ENCODE measurements at regions not wholly inside any gene's neighbourhood (a gene's known extent, or its start where the extent isn't known, plus 50 kb on each side); places are given as distances from the start of the nearest gene placed in this dataset.

- H3K4me3 Mint-ChIP-seq (ENCODE audit: unreplicated experiment): no peak overlapping the region
- no peak overlapping the region for H3K27ac Mint-ChIP-seq (ENCODE audit: unreplicated experiment)
- no peak for DNase-seq (ENCODE audit: extremely low spot score, unreplicated experiment)
- TF ChIP-seq, protein P1, sequence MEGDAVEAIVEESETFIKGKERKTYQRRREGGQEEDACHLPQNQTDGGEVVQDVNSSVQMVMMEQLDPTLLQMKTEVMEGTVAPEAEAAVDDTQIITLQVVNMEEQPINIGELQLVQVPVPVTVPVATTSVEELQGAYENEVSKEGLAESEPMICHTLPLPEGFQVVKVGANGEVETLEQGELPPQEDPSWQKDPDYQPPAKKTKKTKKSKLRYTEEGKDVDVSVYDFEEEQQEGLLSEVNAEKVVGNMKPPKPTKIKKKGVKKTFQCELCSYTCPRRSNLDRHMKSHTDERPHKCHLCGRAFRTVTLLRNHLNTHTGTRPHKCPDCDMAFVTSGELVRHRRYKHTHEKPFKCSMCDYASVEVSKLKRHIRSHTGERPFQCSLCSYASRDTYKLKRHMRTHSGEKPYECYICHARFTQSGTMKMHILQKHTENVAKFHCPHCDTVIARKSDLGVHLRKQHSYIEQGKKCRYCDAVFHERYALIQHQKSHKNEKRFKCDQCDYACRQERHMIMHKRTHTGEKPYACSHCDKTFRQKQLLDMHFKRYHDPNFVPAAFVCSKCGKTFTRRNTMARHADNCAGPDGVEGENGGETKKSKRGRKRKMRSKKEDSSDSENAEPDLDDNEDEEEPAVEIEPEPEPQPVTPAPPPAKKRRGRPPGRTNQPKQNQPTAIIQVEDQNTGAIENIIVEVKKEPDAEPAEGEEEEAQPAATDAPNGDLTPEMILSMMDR (IDR thresholded peaks at IDR 0.05): no peak
- no peaks in the 10 kb centered on the region for H3K36me3 Mint-ChIP-seq (ENCODE audit: unreplicated experiment)
- no peaks in the 10 kb centered on the region for H3K9me3 Mint-ChIP-seq (ENCODE audit: unreplicated experiment)
- H3K27me3 Mint-ChIP-seq (ENCODE audit: unreplicated experiment): no peaks in the 10 kb centered on the region
- no peaks in the 10 kb centered on the region for H3K4me1 Mint-ChIP-seq (ENCODE audit: unreplicated experiment)
These were observed 237.1 kb upstream of the ADGRL2 start for GRCh38 chr1:81563632-81564031.

GRCh38 chr1:81562934-81563333, 237.8 kb upstream of the ADGRL2 start:
- Mint-ChIP-seq H3K27ac (ENCODE audit: unreplicated experiment) (no peak overlapping the region), H3K9me3 (ENCODE audit: unreplicated experiment) (no peaks in the 10 kb centered on the region), H3K4me3 (ENCODE audit: unreplicated experiment) (no peak overlapping the region), H3K36me3 (ENCODE audit: unreplicated experiment) (no peaks in the 10 kb centered on the region), H3K4me1 (ENCODE audit: unreplicated experiment) (no peaks in the 10 kb centered on the region), H3K27me3 (ENCODE audit: unreplicated experiment) (no peaks in the 10 kb centered on the region)
- DNase-seq (ENCODE audit: extremely low spot score, unreplicated experiment): no peak
- TF ChIP-seq, protein P1 (IDR thresholded peaks at IDR 0.05): no peak

- DNase-seq (ENCODE audit: extremely low spot score, unreplicated experiment): no peak
- TF ChIP-seq, protein P1 (IDR thresholded peaks at IDR 0.05): no peak
- Mint-ChIP-seq H3K36me3 (ENCODE audit: unreplicated experiment) (no peaks in the 10 kb centered on the region), H3K27me3 (ENCODE audit: unreplicated experiment) (no peaks in the 10 kb centered on the region), H3K9me3 (ENCODE audit: unreplicated experiment) (no peaks in the 10 kb centered on the region), H3K4me3 (ENCODE audit: unreplicated experiment) (no peak overlapping the region), H3K27ac (ENCODE audit: unreplicated experiment) (no peak overlapping the region), H3K4me1 (ENCODE audit: unreplicated experiment) (no peaks in the 10 kb centered on the region)
These were observed 240.1 kb upstream of the ADGRL2 start for GRCh38 chr1:81560629-81561028.

DNA sequence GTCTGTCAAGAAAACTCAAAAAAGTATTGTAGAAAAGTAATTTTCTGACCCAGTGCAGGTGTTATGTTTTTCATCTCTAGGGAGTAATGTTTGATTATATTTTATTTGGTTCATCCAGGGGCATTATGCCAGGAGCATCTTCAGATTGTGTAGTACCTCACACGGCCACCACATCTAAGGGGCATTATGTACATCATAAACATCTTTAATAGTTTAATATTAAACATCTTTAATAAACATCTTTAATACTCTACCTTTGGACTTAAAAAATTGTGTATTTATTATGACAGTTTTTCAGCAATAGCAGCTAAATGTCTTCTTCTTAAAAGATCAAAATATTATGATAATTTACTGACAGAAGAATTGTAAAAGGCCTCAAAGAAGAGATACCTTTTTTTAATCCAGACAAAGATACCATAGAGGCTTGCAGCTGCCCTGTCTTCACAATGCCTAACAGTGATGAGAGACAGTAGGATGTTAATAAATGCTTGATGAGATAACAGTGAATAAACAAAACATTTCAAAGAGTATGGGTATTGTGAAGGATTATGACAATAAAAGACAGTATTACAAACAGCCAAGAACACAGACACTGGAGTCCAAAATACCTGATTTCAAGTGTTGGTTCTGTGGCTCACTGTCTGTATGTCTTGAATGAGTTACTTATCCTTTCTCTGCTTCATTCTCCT, 240.9 kb upstream of the ADGRL2 start:
- no peaks in the 10 kb centered on the region for H3K36me3 Mint-ChIP-seq (ENCODE audit: unreplicated experiment)
- TF ChIP-seq, protein P1 (IDR thresholded peaks at IDR 0.05): peak; percentile 23
- H3K27ac Mint-ChIP-seq (ENCODE audit: unreplicated experiment): no peak overlapping the region
- H3K27me3 Mint-ChIP-seq (ENCODE audit: unreplicated experiment): no peaks in the 10 kb centered on the region
- no peak overlapping the region for H3K4me3 Mint-ChIP-seq (ENCODE audit: unreplicated experiment)
- H3K4me1 Mint-ChIP-seq (ENCODE audit: unreplicated experiment): no peaks in the 10 kb centered on the region
- H3K9me3 Mint-ChIP-seq (ENCODE audit: unreplicated experiment): no peaks in the 10 kb centered on the region
- DNase-seq (ENCODE audit: extremely low spot score, unreplicated experiment): no peak

DNA sequence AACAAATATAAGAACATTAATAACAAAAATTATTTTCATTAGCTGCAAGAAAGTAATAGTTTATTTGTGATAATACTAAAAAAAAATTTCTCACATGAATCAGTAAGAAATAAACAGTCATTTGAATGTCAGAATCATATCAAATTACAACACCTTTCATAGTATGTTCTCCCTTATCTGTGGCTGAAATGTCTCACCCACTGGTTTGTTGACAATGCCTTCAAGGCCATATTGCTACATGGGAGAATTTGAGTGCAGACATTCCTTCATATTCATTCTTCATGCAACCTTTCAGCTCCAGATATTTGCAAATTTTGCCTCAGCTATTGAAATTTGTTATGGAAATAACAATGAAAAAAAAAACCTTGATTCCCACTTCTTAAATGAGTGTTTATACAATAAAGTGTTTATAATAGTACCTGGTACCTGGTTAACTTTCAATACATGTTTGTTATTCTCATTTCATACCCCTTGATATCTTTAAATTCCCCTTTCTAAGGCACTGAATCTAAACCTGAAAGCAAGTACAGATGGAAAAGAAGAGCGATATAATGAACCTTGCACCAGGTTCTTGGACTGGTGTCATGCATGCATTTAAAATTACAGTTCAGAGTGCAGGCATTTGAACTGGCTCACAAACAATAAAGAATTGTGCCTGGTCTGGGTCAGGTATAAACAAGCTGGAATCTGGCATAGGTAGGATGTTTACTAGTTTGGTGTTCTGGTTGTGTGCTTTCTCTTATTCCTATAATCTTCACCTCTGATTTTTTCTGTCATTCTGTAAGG, 242.2 kb upstream of the ADGRL2 start:
- no peaks in the 10 kb centered on the region for H3K9me3 Mint-ChIP-seq (ENCODE audit: unreplicated experiment)
- no peak for DNase-seq (ENCODE audit: extremely low spot score, unreplicated experiment)
- H3K4me1 Mint-ChIP-seq (ENCODE audit: unreplicated experiment): no peaks in the 10 kb centered on the region
- no peaks in the 10 kb centered on the region for H3K36me3 Mint-ChIP-seq (ENCODE audit: unreplicated experiment)
- TF ChIP-seq, protein P1 (IDR thresholded peaks at IDR 0.05): no peak
- H3K27ac Mint-ChIP-seq (ENCODE audit: unreplicated experiment): no peak overlapping the region
- H3K27me3 Mint-ChIP-seq (ENCODE audit: unreplicated experiment): no peaks in the 10 kb centered on the region
- H3K4me3 Mint-ChIP-seq (ENCODE audit: unreplicated experiment): no peak overlapping the region
